ENCODE measurements at regions not wholly inside any gene's neighbourhood (a gene's known extent, or its start where the extent isn't known, plus 50 kb on each side); places are given as distances from the start of the nearest gene placed in this dataset.

DNA sequence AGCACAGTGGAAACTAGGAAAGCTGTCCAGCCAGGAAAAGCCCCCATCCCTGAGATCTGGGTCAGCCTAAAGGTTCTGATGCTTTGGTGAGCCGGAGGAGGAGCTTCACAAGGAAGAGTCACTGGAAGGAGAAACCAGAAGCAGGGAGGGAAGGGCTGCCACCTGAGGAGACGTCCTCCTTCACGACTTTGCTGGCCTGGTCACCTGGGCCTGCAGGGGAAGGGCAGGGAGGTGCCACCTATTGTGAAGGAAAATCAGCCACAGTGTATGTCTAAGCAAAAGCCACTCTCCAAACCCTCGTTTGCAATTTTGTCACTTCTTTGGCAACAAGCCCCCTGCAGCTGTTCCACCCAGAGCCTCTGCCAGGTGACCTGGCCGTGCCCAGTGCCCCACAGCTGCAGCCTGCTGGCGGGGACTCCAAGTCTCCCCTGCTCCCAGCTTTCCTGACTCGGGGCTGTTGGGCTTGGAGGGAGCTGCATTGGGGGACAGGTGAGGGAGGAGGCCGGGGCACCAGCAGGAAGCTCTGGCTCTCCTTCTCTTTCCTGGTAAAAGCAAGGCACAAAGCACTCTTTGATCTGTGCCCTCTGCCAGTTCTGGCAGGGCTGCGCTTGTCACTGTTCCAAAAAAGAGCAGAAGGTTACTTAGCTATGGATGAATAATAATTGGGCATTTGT, 120.9 kb upstream of the BCL2L14 start:
- TF ChIP-seq POLR2A (IDR thresholded peaks at IDR 0.05; ENCODE audit: low read length) (no peak), GATA1 (IDR thresholded peaks at IDR 0.05; ENCODE audit: low read depth, low read length) (no peak)

Measured in erythroblast (primary cell).